OCI-LY7 (cell line): ENCODE measurements at regions not wholly inside any gene's neighbourhood (a gene's known extent, or its start where the extent isn't known, plus 50 kb on each side); places are given as distances from the start of the nearest gene placed in this dataset.

ENCODE experiments used
- EZH2phosphoT487 ChIP-seq: fragments of 200-600 bp; sonication (generic); IDR thresholded peaks from 2 replicates; pipeline ENCODE4 v1.6.1; 2018; ENCODE audit warnings: low read depth, borderline replicate concordance, mild to moderate bottlenecking, mixed run types, antibody characterized with exemption, low read length, moderate library complexity, mixed read lengths
- TF ChIP-seq, protein P1 (sequence below): fragments of 200-600 bp; sonication (generic); conservative IDR thresholded peaks from 2 replicates; pipeline ENCODE4 v1.5.1; 2014; ENCODE audit warnings: mild to moderate bottlenecking, antibody characterized with exemption, low read length, moderate library complexity, mixed read lengths

DNA sequence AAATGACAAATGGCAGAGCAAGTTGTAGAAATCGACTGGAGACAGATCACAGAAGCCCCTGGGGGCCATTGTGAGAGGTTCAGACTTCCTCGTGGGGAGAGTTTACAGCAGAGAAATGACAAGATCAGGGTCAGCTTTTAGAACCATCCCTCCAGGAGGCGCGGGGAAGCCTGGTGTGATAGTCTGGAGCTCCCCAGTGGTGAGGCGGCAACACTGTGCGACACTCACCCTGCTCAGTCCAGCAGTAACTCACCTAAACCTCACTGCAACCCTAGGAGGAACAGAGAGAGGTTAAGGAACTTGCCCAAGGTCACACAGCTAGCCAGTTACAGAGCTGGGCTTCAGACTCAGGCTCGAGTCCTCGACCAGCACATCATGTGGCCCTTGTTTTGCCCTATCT, 123.4 kb upstream of the IRX3 start:
- TF ChIP-seq, protein P1, sequence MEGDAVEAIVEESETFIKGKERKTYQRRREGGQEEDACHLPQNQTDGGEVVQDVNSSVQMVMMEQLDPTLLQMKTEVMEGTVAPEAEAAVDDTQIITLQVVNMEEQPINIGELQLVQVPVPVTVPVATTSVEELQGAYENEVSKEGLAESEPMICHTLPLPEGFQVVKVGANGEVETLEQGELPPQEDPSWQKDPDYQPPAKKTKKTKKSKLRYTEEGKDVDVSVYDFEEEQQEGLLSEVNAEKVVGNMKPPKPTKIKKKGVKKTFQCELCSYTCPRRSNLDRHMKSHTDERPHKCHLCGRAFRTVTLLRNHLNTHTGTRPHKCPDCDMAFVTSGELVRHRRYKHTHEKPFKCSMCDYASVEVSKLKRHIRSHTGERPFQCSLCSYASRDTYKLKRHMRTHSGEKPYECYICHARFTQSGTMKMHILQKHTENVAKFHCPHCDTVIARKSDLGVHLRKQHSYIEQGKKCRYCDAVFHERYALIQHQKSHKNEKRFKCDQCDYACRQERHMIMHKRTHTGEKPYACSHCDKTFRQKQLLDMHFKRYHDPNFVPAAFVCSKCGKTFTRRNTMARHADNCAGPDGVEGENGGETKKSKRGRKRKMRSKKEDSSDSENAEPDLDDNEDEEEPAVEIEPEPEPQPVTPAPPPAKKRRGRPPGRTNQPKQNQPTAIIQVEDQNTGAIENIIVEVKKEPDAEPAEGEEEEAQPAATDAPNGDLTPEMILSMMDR: no peak
- no peak for TF ChIP-seq EZH2phosphoT487
